B cell (primary cell): ENCODE measurements at regions not wholly inside any gene's neighbourhood (a gene's known extent, or its start where the extent isn't known, plus 50 kb on each side); places are given as distances from the start of the nearest gene placed in this dataset.

ENCODE experiments used
- EZH2 ChIP-seq: IDR thresholded peaks from 2 replicates; pipeline ENCODE4 v1.6.1; 2012; ENCODE audit warnings: borderline replicate concordance, low read depth, mild to moderate bottlenecking, moderate library complexity, low read length; ENCODE audit not compliant: insufficient read depth, poor library complexity, severe bottlenecking
- TF ChIP-seq, protein P1 (sequence below): fragments of 200-600 bp; IDR thresholded peaks from one replicate; pipeline ENCODE4 v1.8.0; 2022; ENCODE audit warnings: antibody characterized with exemption, mild to moderate bottlenecking

- no peak for TF ChIP-seq EZH2
- TF ChIP-seq, protein P1, sequence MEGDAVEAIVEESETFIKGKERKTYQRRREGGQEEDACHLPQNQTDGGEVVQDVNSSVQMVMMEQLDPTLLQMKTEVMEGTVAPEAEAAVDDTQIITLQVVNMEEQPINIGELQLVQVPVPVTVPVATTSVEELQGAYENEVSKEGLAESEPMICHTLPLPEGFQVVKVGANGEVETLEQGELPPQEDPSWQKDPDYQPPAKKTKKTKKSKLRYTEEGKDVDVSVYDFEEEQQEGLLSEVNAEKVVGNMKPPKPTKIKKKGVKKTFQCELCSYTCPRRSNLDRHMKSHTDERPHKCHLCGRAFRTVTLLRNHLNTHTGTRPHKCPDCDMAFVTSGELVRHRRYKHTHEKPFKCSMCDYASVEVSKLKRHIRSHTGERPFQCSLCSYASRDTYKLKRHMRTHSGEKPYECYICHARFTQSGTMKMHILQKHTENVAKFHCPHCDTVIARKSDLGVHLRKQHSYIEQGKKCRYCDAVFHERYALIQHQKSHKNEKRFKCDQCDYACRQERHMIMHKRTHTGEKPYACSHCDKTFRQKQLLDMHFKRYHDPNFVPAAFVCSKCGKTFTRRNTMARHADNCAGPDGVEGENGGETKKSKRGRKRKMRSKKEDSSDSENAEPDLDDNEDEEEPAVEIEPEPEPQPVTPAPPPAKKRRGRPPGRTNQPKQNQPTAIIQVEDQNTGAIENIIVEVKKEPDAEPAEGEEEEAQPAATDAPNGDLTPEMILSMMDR = no peak
These were observed 207.6 kb downstream of the CETN3 start for GRCh38 chr5:90201923-90202322.
